KOPT-K1 (cell line): ENCODE measurements at regions not wholly inside any gene's neighbourhood (a gene's known extent, or its start where the extent isn't known, plus 50 kb on each side); places are given as distances from the start of the nearest gene placed in this dataset.

ENCODE experiments used
- H3K27ac ChIP-seq: fragments of 200-600 bp; sonication (generic); 2 replicates; pipeline ENCODE4 v1.5.1; 2016; ENCODE audit warnings: antibody characterized with exemption, mild to moderate bottlenecking, low read depth, low read length; ENCODE audit not compliant: poor library complexity, severe bottlenecking
- H3K36me3 ChIP-seq: fragments of 200-600 bp; sonication (generic); 2 replicates; pipeline ENCODE4 v1.5.1; 2017; ENCODE audit warnings: antibody characterized with exemption, mild to moderate bottlenecking, low read length, moderate library complexity; ENCODE audit not compliant: insufficient read depth
- H3K9me3 ChIP-seq: fragments of 200-600 bp; sonication (generic); 2 replicates; pipeline ENCODE4 v1.5.1; 2017; ENCODE audit warnings: antibody characterized with exemption, low read length, mild to moderate bottlenecking; ENCODE audit not compliant: insufficient read depth, poor library complexity, severe bottlenecking

DNA sequence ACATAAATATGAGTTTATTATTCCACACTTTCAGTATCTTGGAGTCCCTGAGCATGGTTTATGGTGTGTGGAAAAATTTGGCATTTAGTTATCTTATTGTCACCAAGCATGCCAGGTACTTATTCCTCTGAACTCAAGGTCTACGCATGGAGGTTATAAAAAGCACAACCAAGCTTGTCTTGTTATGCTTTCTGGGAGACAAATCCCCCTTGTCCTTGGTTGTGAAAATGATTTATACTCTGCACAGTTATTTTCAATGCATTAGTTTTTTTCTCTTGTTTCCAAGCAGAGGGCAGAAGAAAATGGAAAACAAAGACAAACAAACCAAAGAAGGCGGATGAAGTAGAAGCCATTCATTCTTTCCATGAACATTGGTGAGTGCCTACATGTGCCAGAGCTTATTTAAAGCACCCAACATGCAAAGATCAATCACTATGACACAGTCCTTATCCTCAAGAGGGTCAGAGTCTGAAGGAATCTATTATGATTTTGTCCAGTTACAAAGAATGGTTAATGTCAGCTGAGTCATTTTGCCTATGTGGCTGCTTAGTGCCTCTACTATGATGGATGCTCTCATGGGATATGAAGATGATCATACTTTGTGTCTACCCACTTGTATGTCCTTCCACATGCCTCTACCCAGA lies 323.1 kb downstream of the TENT4A start:
- H3K9me3 ChIP-seq: no peaks in the 10 kb centered on the region
- H3K36me3 ChIP-seq: no peaks in the 10 kb centered on the region
- no peak overlapping the region for H3K27ac ChIP-seq

DNA sequence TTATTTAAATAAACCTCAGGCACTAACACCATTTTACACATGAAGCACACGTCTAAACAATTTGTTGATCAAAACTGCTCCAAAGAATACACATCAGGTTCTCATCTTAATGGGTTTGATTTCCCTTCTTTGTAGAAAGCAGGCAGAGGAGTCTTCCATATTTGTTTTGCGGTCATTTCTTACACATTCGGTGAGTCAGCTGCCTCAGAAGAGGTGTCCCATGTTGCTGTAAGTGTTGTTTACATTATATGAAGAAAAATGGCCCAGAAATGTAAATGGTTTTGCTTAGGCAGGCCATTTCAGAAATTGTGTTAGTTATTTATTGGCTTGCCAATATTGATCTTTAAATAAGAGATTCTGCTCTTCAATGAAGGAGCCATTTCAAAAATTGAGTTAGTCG lies 325.8 kb downstream of the TENT4A start:
- Histone ChIP-seq H3K36me3 (no peaks in the 10 kb centered on the region), H3K27ac (no peak overlapping the region), H3K9me3 (no peaks in the 10 kb centered on the region)

DNA sequence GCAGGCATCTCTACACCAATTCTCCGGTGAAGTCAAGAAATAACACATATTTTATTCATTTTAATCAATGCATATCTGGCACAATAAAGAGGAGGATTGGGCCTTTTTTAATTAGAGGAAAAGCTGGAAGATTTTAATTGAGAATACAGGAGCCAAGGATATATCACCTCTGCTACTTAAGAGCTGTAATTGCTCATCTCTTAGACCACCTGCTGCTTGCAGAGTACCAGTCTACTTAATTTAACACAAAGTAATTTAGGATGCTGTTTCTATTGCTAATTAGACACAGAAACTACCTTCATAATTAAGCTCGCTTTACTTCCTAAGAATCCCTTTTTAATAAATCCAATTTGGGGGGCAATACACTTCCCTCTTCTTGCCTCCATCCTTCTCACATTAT lies 326.9 kb downstream of the TENT4A start:
- no peaks in the 10 kb centered on the region for H3K36me3 ChIP-seq
- H3K9me3 ChIP-seq: no peaks in the 10 kb centered on the region
- no peak overlapping the region for H3K27ac ChIP-seq

DNA sequence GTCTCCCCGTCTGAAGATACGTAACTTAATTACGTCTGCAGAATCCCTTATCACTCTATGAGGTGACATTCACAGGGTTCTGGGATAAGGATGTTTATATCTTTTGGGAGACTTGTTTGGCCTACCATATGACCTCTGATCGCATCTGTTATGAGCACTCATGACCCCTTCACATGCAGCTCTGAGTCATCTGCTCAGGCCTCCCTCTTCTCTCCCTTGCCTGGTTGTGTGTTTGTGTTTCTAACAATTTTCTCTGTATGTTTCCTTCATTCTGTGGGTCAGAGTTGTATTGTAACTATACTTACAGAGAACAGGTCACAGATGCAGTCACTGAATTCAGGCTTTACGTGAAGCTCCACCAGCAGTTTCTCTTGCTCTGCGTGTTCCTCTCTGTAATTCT lies 330.6 kb downstream of the TENT4A start:
- H3K36me3 ChIP-seq: no peaks in the 10 kb centered on the region
- no peak overlapping the region for H3K27ac ChIP-seq
- H3K9me3 ChIP-seq: no peaks in the 10 kb centered on the region

DNA sequence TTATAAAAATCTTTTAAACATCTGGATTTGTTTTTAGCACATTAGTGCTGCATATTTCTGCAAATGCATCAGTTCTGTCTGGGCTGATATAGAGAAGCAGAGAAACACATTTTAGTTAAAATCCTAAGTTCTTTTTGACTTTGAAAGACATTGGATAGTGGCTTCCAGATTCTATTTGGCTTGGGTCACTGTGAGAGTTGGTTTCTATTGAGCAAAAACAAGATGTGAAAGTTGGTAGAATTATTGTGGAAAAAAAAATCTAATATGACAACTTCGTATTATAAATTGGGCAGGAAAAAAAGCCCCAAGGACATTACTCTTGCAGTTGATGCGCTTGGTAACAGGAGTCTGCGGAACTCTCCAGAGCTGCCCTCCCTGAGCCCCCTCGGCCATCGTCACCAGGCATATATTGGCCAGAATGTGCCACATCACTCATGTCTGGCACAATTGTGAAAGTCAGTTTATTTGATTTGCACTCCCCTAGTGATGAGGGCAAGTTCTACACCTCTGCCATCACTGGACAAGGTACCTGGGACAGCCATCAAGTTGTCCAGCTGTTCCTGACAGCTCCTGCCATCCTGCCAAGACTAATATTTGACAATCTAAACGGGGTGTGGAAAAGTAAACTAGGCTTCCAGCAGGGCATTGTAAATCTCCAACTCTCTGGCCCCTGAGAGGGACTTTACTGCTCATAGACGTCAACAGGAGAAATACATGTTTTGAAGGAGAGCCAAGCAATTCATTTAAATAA lies 334.5 kb downstream of the TENT4A start:
- H3K9me3 ChIP-seq: no peaks in the 10 kb centered on the region
- no peak overlapping the region for H3K27ac ChIP-seq
- H3K36me3 ChIP-seq: no peaks in the 10 kb centered on the region

DNA sequence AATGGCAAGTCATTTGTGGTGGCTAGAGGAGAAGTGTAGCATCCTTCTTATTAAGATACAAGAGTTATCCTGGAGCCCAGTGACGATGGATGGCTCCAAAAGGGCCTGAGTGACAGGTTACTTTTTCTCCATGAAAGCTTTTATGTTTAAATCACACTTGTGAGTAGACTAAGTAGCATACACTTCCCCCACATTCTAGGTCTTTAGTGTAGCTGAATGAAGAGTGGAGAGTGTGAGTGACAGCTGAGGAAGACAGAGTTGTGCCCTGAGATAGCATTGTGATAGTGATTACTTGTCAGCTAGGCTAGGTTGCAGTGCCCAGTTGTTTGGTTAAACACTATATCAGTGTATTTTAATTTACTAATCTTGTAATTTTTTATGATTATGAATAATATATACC lies 337.8 kb downstream of the TENT4A start:
- Histone ChIP-seq H3K9me3 (no peaks in the 10 kb centered on the region), H3K27ac (no peak overlapping the region), H3K36me3 (no peaks in the 10 kb centered on the region)

DNA sequence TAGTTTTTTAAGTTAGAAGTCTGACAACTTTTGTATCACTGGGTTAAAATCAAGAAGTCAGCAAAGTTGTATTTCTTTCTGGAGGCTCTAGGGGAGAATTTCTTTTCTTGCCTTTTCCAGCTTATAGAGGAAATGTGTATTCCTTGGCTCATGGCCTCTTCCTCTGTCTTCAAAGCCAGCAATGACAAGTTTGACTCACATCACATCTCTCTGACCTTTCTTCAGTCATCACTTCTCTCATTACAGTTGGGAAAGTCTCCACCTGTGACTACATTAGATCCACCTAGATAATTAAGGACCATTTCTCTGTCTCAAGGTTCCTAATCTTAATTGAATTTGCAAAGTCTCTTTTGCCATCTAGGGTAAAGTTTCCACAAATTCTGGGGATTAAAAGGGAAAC lies 339.9 kb downstream of the TENT4A start:
- Histone ChIP-seq H3K27ac (no peak overlapping the region), H3K36me3 (no peaks in the 10 kb centered on the region), H3K9me3 (no peaks in the 10 kb centered on the region)

DNA sequence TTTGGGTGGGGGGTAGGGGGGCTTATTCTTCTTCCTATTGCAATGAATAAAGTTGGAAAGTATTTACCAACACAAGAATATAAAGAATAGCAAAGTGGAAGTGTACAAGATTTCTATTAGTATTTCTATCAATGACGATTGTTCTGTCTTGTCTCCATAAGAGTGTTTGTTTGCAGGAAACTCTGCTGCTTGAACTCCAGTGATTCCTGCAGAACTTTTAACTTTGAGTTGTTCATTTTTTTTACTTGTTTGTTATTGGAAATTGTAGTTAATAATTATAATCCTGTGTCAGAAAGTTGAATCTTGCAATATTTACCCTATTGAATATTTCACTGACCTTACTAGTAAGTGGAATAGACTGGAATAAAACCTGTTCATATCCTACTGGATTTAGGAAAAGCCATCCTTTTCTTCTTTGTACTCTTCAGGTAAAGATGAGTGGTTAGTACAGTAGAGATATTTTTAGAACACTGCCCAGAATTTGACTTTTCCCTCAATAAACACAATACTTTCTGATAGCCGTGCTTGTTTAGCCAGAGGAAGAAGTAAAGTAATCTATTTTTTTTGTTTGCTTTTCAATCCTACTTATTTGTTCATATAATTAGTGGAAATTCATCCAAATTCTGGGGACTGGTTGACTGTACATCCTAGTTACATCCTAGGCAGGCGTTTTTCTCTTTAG lies 340.4 kb downstream of the TENT4A start:
- no peaks in the 10 kb centered on the region for H3K9me3 ChIP-seq
- no peak overlapping the region for H3K27ac ChIP-seq
- H3K36me3 ChIP-seq: no peaks in the 10 kb centered on the region

DNA sequence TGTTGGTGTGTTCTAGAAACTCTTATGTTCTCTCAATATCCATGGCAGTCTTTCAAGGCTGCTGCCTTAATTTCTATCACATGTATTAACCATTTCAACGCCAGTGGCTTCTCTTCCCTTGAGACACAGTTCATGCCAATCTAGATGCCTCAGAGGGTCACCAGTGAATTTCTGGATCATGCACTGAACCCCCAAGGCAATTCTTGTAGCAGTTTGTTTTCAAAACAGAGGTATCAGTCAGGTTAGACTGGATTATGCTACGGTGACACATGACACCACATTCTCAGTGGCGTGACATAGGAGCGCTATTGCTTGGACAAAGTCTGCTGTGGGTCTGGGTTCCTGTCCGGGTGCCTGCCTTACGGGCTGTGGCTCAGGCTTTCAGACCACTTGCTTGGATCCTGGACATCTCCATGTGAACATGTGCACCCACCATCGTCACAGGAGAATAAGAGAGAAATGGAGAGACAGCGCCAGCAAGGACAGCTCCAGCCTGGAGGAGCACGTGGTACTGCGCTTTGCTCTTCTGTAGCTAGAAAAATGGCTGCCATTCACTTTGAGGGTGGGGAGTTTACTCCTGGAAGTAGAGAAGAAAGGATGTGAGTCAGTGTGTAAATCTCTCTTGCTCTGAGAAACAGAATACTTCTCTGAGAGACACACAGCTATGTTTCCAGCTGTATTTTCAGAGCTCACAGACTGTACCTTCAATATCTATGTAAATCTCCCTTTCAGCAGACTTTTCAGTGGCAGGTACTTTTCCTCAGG lies 329.3 kb upstream of the ADCY2 start:
- no peak overlapping the region for H3K27ac ChIP-seq
- no peaks in the 10 kb centered on the region for H3K9me3 ChIP-seq
- no peaks in the 10 kb centered on the region for H3K36me3 ChIP-seq

DNA sequence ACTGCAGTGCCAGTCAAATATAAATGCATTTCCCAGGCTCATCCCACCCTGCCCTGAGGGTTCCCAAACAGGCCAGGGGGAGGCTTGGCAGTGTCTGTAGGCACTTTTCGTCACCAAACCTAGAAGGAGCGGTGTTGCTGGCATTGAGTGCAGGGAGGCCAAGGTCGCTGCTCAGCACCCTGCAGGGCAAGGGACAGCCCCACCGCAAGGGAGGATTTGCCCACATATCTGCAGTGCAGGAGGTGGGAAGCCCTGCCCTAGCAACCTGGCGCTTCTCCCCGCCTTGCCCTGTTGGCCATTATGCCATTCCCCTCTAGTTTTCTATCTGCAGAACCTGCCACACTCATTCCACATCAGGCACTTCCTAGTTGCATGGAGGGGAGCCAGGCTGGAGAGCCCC lies 327.8 kb upstream of the ADCY2 start:
- H3K27ac ChIP-seq: no peak overlapping the region
- no peaks in the 10 kb centered on the region for H3K36me3 ChIP-seq
- no peaks in the 10 kb centered on the region for H3K9me3 ChIP-seq

DNA sequence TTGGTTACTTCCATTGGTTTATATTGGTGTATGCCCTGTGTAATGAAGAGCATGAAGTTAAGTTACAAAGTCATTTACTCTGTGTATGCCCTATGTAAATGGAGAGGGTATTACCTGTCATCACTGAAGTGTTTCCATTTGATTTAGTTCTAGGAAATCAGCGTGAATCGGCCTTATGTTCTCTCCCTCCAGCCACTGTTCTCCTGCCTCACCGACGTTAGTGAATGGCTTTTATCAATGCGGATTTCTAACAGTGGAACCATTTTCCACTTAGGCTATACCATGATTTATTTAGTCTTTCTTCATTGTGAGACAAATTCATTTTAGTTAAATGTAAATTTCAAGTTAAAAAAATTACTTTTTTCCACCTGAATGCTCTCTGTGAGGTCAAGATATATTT lies 327.0 kb upstream of the ADCY2 start:
- Histone ChIP-seq H3K27ac (no peak overlapping the region), H3K36me3 (no peaks in the 10 kb centered on the region), H3K9me3 (no peaks in the 10 kb centered on the region)

DNA sequence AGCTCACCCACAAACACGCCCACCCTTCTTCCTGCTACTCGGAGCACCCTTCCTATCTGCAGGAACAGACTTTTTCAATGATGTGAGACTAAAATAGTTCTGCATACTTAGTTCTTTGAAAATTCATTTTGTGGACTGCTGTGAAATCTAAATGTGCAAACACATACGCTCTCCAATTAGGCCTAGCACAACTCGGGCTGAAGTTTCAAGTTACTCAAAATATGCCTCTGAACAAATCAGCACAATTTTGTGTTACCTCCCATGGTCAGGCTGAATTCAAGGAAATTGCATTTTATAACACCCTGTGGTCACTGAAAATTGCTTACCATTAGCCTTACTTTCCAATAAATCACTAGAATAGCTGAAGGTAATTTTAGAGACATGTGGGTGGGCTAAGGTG lies 323.8 kb upstream of the ADCY2 start:
- no peaks in the 10 kb centered on the region for H3K36me3 ChIP-seq
- no peaks in the 10 kb centered on the region for H3K9me3 ChIP-seq
- H3K27ac ChIP-seq: no peak overlapping the region

DNA sequence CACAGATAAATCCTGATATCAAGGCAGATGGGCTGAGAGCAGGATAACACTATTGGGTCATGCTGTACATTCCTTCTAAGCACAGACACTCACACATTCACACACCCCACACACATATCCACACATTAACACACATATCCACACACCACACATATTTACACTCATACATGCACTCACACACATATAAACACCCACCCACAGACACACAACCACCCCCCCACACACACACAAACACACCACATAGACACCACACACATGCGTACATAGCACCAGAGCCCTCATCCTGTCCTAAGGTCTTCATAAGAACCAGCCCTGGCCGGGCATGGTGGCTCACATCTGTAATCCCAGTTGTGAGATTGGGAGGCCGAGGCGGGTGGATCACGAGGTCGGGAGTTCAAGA lies 322.3 kb upstream of the ADCY2 start:
- Histone ChIP-seq H3K9me3 (no peaks in the 10 kb centered on the region), H3K36me3 (no peaks in the 10 kb centered on the region), H3K27ac (no peak overlapping the region)

DNA sequence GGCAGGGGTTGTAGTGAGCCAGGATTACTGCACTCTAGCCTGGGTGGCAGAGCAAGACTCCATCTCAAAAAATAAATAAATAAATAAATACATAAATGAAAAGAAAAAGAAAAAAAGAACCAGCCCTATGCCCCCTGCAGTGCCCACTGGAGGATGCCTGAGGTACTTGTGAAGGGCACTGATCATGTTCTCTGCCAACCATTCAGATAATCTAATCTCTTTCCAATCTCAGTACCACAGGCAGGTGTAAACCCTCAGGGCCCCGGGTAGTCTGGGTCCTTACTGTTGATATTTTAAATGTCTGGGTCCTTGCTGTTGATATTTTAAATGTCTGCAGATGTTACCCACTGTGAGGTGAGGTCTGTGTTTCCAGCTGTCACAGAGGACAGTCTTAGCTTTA lies 321.8 kb upstream of the ADCY2 start:
- Histone ChIP-seq H3K9me3 (no peaks in the 10 kb centered on the region), H3K36me3 (no peaks in the 10 kb centered on the region), H3K27ac (no peak overlapping the region)

DNA sequence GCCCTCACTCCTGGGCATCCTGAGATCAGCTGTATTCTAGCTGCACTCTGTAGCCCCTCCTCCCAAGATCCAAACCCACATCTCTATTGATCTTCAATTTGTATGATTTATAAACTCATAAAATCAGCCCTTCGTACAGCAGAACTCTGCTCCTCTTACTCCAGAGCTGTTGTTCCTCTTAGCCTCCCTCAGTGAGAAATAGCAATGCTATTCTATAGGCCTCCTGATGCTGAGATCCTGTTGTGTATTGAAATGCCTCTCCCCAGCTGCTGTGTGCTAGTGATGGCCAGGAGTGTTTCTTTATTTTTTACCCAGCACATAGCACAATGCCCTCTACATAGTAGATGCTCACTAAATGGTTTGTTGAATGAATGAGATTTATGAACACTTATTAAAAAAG lies 320.5 kb upstream of the ADCY2 start:
- Histone ChIP-seq H3K9me3 (no peaks in the 10 kb centered on the region), H3K27ac (no peak overlapping the region), H3K36me3 (no peaks in the 10 kb centered on the region)
